HepG2 (cell line): ENCODE measurements at regions not wholly inside any gene's neighbourhood (a gene's known extent, or its start where the extent isn't known, plus 50 kb on each side); places are given as distances from the start of the nearest gene placed in this dataset.

Experiments
- CREM ChIP-seq, 2 experiments: sonication (generic) in 1 of 2; formaldehyde crosslinking in 1 of 2; IDR thresholded peaks; 2 replicates each; pipeline versions ENCODE4 v1.4.0 to v1.6.1; 2016 to 2020; ENCODE audit warnings: antibody characterized with exemption in 1 of 2, mild to moderate bottlenecking in 1 of 2, missing genetic modification reagents in 1 of 2
- IKZF4 ChIP-seq: sonication (generic); formaldehyde crosslinking; IDR thresholded peaks from 2 replicates; pipeline ENCODE4 v1.5.1; 2020; ENCODE audit warnings: borderline replicate concordance, mild to moderate bottlenecking, low read depth, missing genetic modification reagents; ENCODE audit errors: not compliant biosample characterization
- MEIS2 ChIP-seq: sonication (generic); formaldehyde crosslinking; IDR thresholded peaks from 2 replicates; pipeline ENCODE4 v1.9.0; 2021; ENCODE audit warnings: mild to moderate bottlenecking, missing genetic modification reagents
- MIXL1 ChIP-seq: IDR thresholded peaks from 2 replicates; pipeline ENCODE4 v1.6.1; 2016
- MLLT10 ChIP-seq: sonication (generic); formaldehyde crosslinking; IDR thresholded peaks from 2 replicates; pipeline ENCODE4 v1.4.0; 2020; ENCODE audit warnings: missing genetic modification reagents
- MYNN ChIP-seq: sonication (generic); formaldehyde crosslinking; IDR thresholded peaks from 2 replicates; pipeline ENCODE4 v1.4.0; 2020; ENCODE audit warnings: mild to moderate bottlenecking, low read depth, missing genetic modification reagents
- RAD51 ChIP-seq: fragments of 450-650 bp; IDR thresholded peaks from 2 replicates; pipeline ENCODE4 v1.6.1; 2016; ENCODE audit warnings: borderline replicate concordance
- ZNF260 ChIP-seq: sonication (generic); formaldehyde crosslinking; IDR thresholded peaks from 2 replicates; pipeline ENCODE4 v1.4.0; 2020; ENCODE audit warnings: missing genetic modification reagents, low read depth, mild to moderate bottlenecking, borderline replicate concordance
- ZNF550 ChIP-seq: sonication (generic); formaldehyde crosslinking; IDR thresholded peaks from 2 replicates; pipeline ENCODE4 v1.4.0; 2020; ENCODE audit warnings: mild to moderate bottlenecking, missing genetic modification reagents, borderline replicate concordance
- ZNF556 ChIP-seq: sonication (generic); formaldehyde crosslinking; IDR thresholded peaks from 2 replicates; pipeline ENCODE4 v1.4.0; 2020; ENCODE audit warnings: mild to moderate bottlenecking, missing genetic modification reagents, borderline replicate concordance
- ZSCAN25 ChIP-seq: sonication (generic); formaldehyde crosslinking; IDR thresholded peaks from 2 replicates; pipeline ENCODE4 v1.8.0; 2022; ENCODE audit warnings: mild to moderate bottlenecking, missing genetic modification reagents
- TF ChIP-seq, protein P1 (sequence below): sonication (generic); formaldehyde crosslinking; IDR thresholded peaks from 2 replicates; pipeline ENCODE4 v1.4.0; 2020; ENCODE audit warnings: missing genetic modification reagents
- TF ChIP-seq, protein P2 (sequence below): IDR thresholded peaks from 2 replicates; pipeline ENCODE4 v1.6.1; 2016; ENCODE audit warnings: low read depth, missing genetic modification reagents, missing compliant biosample characterization

GRCh38 chr15:38149315-38149714 lies 103.3 kb upstream of the SPRED1 start (continued):
- TF ChIP-seq ZNF556 (CRISPR knock-in tag) = no peak
- no peak for TF ChIP-seq CREM (IDR thresholded peaks at IDR 0.05)
- TF ChIP-seq CREM (CRISPR knock-in tag; IDR thresholded peaks at IDR 0.05) = no peak
- no peak for TF ChIP-seq MLLT10
- no peak for TF ChIP-seq ZSCAN25
- no peak for TF ChIP-seq MIXL1 (CRISPR knock-in tag)
- TF ChIP-seq, protein P1, sequence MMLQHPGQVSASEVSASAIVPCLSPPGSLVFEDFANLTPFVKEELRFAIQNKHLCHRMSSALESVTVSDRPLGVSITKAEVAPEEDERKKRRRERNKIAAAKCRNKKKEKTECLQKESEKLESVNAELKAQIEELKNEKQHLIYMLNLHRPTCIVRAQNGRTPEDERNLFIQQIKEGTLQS = no peak
- TF ChIP-seq MEIS2 (CRISPR knock-in tag) = no peak
- no peak for TF ChIP-seq MYNN
- TF ChIP-seq ZNF260 (CRISPR knock-in tag) = no peak
- TF ChIP-seq IKZF4 (CRISPR knock-in tag) = no peak
- no peak for TF ChIP-seq ZNF550
- TF ChIP-seq, protein P2, sequence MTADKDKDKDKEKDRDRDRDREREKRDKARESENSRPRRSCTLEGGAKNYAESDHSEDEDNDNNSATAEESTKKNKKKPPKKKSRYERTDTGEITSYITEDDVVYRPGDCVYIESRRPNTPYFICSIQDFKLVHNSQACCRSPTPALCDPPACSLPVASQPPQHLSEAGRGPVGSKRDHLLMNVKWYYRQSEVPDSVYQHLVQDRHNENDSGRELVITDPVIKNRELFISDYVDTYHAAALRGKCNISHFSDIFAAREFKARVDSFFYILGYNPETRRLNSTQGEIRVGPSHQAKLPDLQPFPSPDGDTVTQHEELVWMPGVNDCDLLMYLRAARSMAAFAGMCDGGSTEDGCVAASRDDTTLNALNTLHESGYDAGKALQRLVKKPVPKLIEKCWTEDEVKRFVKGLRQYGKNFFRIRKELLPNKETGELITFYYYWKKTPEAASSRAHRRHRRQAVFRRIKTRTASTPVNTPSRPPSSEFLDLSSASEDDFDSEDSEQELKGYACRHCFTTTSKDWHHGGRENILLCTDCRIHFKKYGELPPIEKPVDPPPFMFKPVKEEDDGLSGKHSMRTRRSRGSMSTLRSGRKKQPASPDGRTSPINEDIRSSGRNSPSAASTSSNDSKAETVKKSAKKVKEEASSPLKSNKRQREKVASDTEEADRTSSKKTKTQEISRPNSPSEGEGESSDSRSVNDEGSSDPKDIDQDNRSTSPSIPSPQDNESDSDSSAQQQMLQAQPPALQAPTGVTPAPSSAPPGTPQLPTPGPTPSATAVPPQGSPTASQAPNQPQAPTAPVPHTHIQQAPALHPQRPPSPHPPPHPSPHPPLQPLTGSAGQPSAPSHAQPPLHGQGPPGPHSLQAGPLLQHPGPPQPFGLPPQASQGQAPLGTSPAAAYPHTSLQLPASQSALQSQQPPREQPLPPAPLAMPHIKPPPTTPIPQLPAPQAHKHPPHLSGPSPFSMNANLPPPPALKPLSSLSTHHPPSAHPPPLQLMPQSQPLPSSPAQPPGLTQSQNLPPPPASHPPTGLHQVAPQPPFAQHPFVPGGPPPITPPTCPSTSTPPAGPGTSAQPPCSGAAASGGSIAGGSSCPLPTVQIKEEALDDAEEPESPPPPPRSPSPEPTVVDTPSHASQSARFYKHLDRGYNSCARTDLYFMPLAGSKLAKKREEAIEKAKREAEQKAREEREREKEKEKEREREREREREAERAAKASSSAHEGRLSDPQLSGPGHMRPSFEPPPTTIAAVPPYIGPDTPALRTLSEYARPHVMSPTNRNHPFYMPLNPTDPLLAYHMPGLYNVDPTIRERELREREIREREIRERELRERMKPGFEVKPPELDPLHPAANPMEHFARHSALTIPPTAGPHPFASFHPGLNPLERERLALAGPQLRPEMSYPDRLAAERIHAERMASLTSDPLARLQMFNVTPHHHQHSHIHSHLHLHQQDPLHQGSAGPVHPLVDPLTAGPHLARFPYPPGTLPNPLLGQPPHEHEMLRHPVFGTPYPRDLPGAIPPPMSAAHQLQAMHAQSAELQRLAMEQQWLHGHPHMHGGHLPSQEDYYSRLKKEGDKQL (CRISPR knock-in tag) = no peak
- no peak for TF ChIP-seq RAD51
